ENCODE measurements at regions not wholly inside any gene's neighbourhood (a gene's known extent, or its start where the extent isn't known, plus 50 kb on each side); places are given as distances from the start of the nearest gene placed in this dataset.

GRCh38 chr3:46083956-46084355 lies 56.7 kb upstream of the XCR1 start:
- H3K27me3 ChIP-seq (ENCODE audit: control insufficient read depth, insufficient read depth, low read length) = no peaks in the 10 kb centered on the region

GRCh38 chr3:46082849-46083248 lies 55.6 kb upstream of the XCR1 start:
- Histone ChIP-seq H3K4me3 (ENCODE audit: low read length) (no peak overlapping the region), H3K9ac (ENCODE audit: low read length) (no peak overlapping the region), H3K27me3 (ENCODE audit: control insufficient read depth, insufficient read depth, low read length) (no peaks in the 10 kb centered on the region), H3K27ac (ENCODE audit: low read depth, low read length) (no peak overlapping the region), H3K4me1 (ENCODE audit: control insufficient read depth, insufficient read depth, low read length) (no peaks in the 10 kb centered on the region), H3K36me3 (ENCODE audit: control insufficient read depth, insufficient read depth, low read length) (no peaks in the 10 kb centered on the region)

More at GRCh38 chr3:46083956-46084355, 56.7 kb upstream of the XCR1 start:
- H3K36me3 ChIP-seq (ENCODE audit: control insufficient read depth, insufficient read depth, low read length) = no peaks in the 10 kb centered on the region
- H3K4me3 ChIP-seq (ENCODE audit: low read length) = no peak overlapping the region
- H3K9ac ChIP-seq (ENCODE audit: low read length) = no peak overlapping the region
- no peak overlapping the region for H3K27ac ChIP-seq (ENCODE audit: low read depth, low read length)
- H3K4me1 ChIP-seq (ENCODE audit: control insufficient read depth, insufficient read depth, low read length) = no peaks in the 10 kb centered on the region

- Histone ChIP-seq H3K9ac (ENCODE audit: low read length) (no peak overlapping the region), H3K27ac (ENCODE audit: low read depth, low read length) (no peak overlapping the region), H3K4me1 (ENCODE audit: control insufficient read depth, insufficient read depth, low read length) (no peaks in the 10 kb centered on the region), H3K4me3 (ENCODE audit: low read length) (no peak overlapping the region), H3K36me3 (ENCODE audit: control insufficient read depth, insufficient read depth, low read length) (no peaks in the 10 kb centered on the region), H3K27me3 (ENCODE audit: control insufficient read depth, insufficient read depth, low read length) (no peaks in the 10 kb centered on the region)
These were observed 54.7 kb upstream of the XCR1 start for GRCh38 chr3:46082021-46082420.

- no peaks in the 10 kb centered on the region for H3K36me3 ChIP-seq (ENCODE audit: control insufficient read depth, insufficient read depth, low read length)
- no peak overlapping the region for H3K27ac ChIP-seq (ENCODE audit: low read depth, low read length)
- H3K4me3 ChIP-seq (ENCODE audit: low read length) = no peak overlapping the region
- no peaks in the 10 kb centered on the region for H3K4me1 ChIP-seq (ENCODE audit: control insufficient read depth, insufficient read depth, low read length)
- H3K9ac ChIP-seq (ENCODE audit: low read length) = no peak overlapping the region
- no peaks in the 10 kb centered on the region for H3K27me3 ChIP-seq (ENCODE audit: control insufficient read depth, insufficient read depth, low read length)
These were observed 53.7 kb upstream of the XCR1 start for GRCh38 chr3:46080969-46081345.

GRCh38 chr3:46080124-46080968 lies 53.1 kb upstream of the XCR1 start:
- Histone ChIP-seq H3K27me3 (ENCODE audit: control insufficient read depth, insufficient read depth, low read length) (no peaks in the 10 kb centered on the region), H3K9ac (ENCODE audit: low read length) (no peak overlapping the region), H3K36me3 (ENCODE audit: control insufficient read depth, insufficient read depth, low read length) (no peaks in the 10 kb centered on the region), H3K4me3 (ENCODE audit: low read length) (no peak overlapping the region), H3K4me1 (ENCODE audit: control insufficient read depth, insufficient read depth, low read length) (no peaks in the 10 kb centered on the region), H3K27ac (ENCODE audit: low read depth, low read length) (no peak overlapping the region)

- no peaks in the 10 kb centered on the region for H3K4me1 ChIP-seq (ENCODE audit: control insufficient read depth, insufficient read depth, low read length)
- no peak overlapping the region for H3K4me3 ChIP-seq (ENCODE audit: low read length)
- no peak overlapping the region for H3K9ac ChIP-seq (ENCODE audit: low read length)
- no peaks in the 10 kb centered on the region for H3K36me3 ChIP-seq (ENCODE audit: control insufficient read depth, insufficient read depth, low read length)
- no peaks in the 10 kb centered on the region for H3K27me3 ChIP-seq (ENCODE audit: control insufficient read depth, insufficient read depth, low read length)
- H3K27ac ChIP-seq (ENCODE audit: low read depth, low read length) = no peak overlapping the region
These were observed 51.6 kb upstream of the XCR1 start for GRCh38 chr3:46078712-46079400.
